ENCODE measurements at regions not wholly inside any gene's neighbourhood (a gene's known extent, or its start where the extent isn't known, plus 50 kb on each side); places are given as distances from the start of the nearest gene placed in this dataset.

DNA sequence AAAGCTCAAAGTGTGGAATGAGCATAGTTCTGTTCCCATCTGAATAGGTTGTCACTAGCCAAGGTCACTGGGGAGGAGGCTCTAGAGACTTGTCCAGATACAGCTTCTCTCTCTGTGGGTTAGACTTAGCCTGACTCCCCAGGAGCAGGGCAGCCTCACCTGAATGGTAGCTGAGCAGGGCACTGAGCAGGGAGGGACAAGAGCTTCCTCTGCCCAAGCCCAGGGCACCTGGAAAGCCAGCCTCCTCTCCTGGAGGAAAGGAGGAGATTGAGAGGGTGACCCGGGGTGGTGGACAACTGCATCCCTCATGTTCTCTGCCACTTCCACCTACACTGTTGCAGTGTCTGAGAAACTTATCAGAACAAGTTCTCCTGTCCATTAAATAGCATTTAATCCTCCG lies 59.0 kb upstream of the F3 start:
- intact Hi-C loops (cut with DNase I): loop anchor here (10.0 kb wide), 1 partner anchor 66 kb away; no protein-coding TSS in a partner anchor
- Histone ChIP-seq H3K4me1 (peaks cover 6% of the 10 kb centered on the region in 2 donors), H3K9me3 (no peaks in the 10 kb centered on the region), H3K36me3 (no peaks in the 10 kb centered on the region), H3K27me3 (no peaks in the 10 kb centered on the region), H3K27ac (no peak overlapping the region), H3K4me3 (replicated peaks in 1 of 3) (no peak overlapping the region)
- TF ChIP-seq, protein P1, sequence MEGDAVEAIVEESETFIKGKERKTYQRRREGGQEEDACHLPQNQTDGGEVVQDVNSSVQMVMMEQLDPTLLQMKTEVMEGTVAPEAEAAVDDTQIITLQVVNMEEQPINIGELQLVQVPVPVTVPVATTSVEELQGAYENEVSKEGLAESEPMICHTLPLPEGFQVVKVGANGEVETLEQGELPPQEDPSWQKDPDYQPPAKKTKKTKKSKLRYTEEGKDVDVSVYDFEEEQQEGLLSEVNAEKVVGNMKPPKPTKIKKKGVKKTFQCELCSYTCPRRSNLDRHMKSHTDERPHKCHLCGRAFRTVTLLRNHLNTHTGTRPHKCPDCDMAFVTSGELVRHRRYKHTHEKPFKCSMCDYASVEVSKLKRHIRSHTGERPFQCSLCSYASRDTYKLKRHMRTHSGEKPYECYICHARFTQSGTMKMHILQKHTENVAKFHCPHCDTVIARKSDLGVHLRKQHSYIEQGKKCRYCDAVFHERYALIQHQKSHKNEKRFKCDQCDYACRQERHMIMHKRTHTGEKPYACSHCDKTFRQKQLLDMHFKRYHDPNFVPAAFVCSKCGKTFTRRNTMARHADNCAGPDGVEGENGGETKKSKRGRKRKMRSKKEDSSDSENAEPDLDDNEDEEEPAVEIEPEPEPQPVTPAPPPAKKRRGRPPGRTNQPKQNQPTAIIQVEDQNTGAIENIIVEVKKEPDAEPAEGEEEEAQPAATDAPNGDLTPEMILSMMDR (IDR thresholded peaks at IDR 0.05): no peak
- no peak for TF ChIP-seq POLR2A (IDR thresholded peaks at IDR 0.05)
- DNase-seq: no peak
- WGBS, 2 donors: 63 to 68% methylated on average over 2 of the region's 2 CpGs

DNA sequence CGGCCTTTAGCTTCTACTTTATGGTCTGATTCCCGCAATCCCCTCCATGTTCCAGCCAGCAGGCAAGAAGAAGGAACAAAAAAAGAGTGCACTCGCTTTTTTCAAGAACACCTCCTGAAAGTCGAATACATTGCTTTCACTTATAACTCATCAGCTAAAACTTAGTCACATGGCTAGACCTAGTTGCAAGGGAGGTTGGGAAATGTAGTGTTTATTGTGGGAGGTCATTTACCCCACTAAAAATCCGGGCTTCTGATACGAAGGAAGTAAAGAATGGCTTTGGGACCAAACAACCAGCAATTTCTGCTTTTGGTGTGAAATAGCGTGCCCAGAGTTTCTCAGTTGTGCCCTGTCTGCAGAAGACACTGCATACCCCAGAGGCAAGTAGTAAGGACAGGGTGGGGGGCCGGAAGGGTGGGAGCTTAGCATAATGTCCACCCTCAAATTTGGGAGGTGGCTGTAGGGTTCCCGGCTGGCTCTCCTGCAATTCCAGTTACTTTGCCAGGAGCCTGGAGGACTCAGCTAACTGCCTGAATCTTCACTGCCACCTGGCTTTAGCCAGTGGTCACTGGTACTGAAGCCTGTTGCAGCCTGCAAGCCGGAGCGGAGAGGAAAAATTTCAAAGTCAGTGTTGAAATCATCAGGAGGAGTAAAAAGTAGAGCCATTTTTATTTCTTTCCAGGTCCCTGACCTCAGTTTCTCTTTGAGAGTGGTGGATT lies 57.7 kb upstream of the F3 start:
- H3K9me3 ChIP-seq: no peaks in the 10 kb centered on the region
- no peaks in the 10 kb centered on the region for H3K36me3 ChIP-seq
- no peak for TF ChIP-seq POLR2A (IDR thresholded peaks at IDR 0.05)
- TF ChIP-seq, protein P1 (IDR thresholded peaks at IDR 0.05): peak in 4 of 6 experiments; percentile 40 to 72 (median 68)
- H3K4me1 ChIP-seq: peaks cover 6% of the 10 kb centered on the region in 2 donors
- H3K27me3 ChIP-seq: no peaks in the 10 kb centered on the region
- H3K4me3 ChIP-seq (replicated peaks in 1 of 3): no peak overlapping the region
- H3K27ac ChIP-seq: no peak overlapping the region
- intact Hi-C loops (cut with DNase I): no loop called here
- WGBS, 2 donors: 76 to 79% methylated on average over 11 of the region's 11 CpGs
- peak; percentile 66 to 72 for DNase-seq

DNA sequence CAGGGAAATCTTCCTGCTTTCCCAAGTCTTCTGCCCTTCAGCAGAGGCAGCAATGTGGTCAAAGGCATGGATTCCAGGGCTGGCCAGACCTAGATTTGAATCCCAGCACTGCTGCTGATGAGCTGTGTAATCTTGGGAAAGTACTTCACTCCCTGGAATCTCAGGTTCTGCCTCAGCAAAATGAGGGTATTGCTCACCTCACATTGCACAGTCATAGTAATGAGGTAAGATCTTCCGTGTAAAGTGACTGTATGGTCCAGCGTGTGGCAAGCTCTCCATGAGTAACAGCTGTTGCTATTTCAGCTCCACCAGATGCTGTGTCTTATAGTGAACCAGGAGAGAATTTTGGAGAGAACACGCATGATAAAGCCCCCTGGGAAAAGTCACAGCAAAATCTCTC lies 56.1 kb upstream of the F3 start:
- TF ChIP-seq, protein P1 (IDR thresholded peaks at IDR 0.05): no peak
- TF ChIP-seq POLR2A (IDR thresholded peaks at IDR 0.05): no peak
- 69 to 93% methylated on average over 3 of the region's 3 CpGs for WGBS, 2 donors

DNA sequence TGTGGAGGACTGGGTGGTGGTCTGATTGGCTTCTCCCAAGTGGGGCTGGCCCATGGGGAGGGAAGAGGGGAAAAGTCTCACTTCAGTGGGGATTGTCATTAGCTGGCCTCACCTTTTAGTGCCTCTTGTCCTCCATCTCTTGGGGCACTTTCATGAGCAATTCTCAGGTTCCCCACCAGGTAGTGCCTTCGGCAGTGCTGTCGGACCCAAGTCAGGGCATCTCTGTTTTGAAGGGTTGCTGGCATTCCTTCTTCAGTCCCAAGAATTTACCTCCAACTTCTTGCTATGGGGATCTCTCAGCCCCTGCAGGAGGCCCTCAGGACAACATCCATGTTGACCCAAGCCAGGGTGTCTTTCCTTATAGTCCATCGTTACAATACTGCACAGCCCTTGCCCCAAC lies 54.7 kb upstream of the F3 start:
- no peak overlapping the region for H3K4me3 ChIP-seq (replicated peaks in 1 of 3)
- no peak overlapping the region for H3K27ac ChIP-seq
- intact Hi-C loops (cut with DNase I): no loop called here
- TF ChIP-seq, protein P1 (IDR thresholded peaks at IDR 0.05): no peak
- TF ChIP-seq POLR2A (IDR thresholded peaks at IDR 0.05): no peak
- H3K4me1 ChIP-seq: no peaks in the 10 kb centered on the region
- H3K36me3 ChIP-seq: no peaks in the 10 kb centered on the region
- DNase-seq: no peak
- H3K9me3 ChIP-seq: no peaks in the 10 kb centered on the region
- WGBS, 2 donors: 97 to 100% methylated on average over 2 to 3 of the region's 3 CpGs
- no peaks in the 10 kb centered on the region for H3K27me3 ChIP-seq

More for the DNA sequence above, 56.1 kb upstream of the F3 start:
- intact Hi-C loops (cut with DNase I): no loop called here
- no peak for DNase-seq
- Histone ChIP-seq H3K27ac (no peak overlapping the region), H3K36me3 (no peaks in the 10 kb centered on the region), H3K4me1 (peaks cover 6% of the 10 kb centered on the region in 2 donors), H3K4me3 (replicated peaks in 1 of 3) (no peak overlapping the region), H3K9me3 (no peaks in the 10 kb centered on the region), H3K27me3 (no peaks in the 10 kb centered on the region)

DNA sequence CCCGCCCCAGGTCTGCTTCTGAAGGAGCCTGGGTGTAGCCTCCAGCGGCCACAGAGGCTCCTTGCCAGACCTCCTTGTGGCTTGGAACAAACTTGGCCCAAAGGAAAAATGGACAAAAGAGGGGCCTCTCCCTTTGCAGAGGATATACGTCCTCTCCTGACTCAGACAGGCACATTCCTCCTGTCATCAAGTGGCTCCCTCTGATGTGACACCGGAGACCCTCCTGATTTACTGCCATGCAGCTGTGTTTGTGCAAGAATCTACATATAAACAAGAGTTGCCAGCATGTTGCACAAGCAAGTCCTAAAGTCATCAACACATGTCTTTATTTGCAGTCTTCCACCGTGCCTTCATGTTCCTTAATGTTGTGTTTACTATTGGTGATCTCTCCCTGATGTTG lies 54.1 kb upstream of the F3 start:
- 73 to 78% methylated on average over 3 to 5 of the region's 5 CpGs for WGBS, 2 donors
- H3K9me3 ChIP-seq: no peaks in the 10 kb centered on the region
- H3K27me3 ChIP-seq: no peaks in the 10 kb centered on the region
- no peak overlapping the region for H3K4me3 ChIP-seq (replicated peaks in 1 of 3)
- no peak overlapping the region for H3K27ac ChIP-seq
- no peaks in the 10 kb centered on the region for H3K36me3 ChIP-seq
- intact Hi-C loops (cut with DNase I): no loop called here
- no peak for DNase-seq
- TF ChIP-seq, protein P1 (IDR thresholded peaks at IDR 0.05): no peak
- TF ChIP-seq POLR2A (IDR thresholded peaks at IDR 0.05): no peak
- H3K4me1 ChIP-seq: peaks cover 0 to 3% of the 10 kb centered on the region in 2 donors

Data from thyroid gland (tissue), 4 donors.